Loucy (cell line): ENCODE measurements at regions not wholly inside any gene's neighbourhood (a gene's known extent, or its start where the extent isn't known, plus 50 kb on each side); places are given as distances from the start of the nearest gene placed in this dataset.

Experiments used
- H2AFZ ChIP-seq: fragments of 200-600 bp; sonication (generic); 2 replicates; pipeline ENCODE4 v1.6.0; 2016; ENCODE audit warnings: antibody characterized with exemption, mild to moderate bottlenecking, low read length, moderate library complexity
- H3F3A ChIP-seq: fragments of 200-600 bp; 2 replicates; pipeline ENCODE4 v1.6.0; 2016; ENCODE audit warnings: antibody characterized with exemption, low read depth, mild to moderate bottlenecking
- H3K27me3 ChIP-seq: fragments of 200-600 bp; sonication (generic); 2 replicates; pipeline ENCODE4 v1.6.1; 2014; ENCODE audit warnings: low read length, mild to moderate bottlenecking; ENCODE audit not compliant: insufficient read depth, poor library complexity, severe bottlenecking
- H3K36me3 ChIP-seq: fragments of 200-600 bp; sonication (generic); 2 replicates; pipeline ENCODE4 v1.6.1; 2016; ENCODE audit warnings: low read length; ENCODE audit not compliant: insufficient read depth
- H3K4me1 ChIP-seq: fragments of 200-600 bp; sonication (generic); 2 replicates; pipeline ENCODE4 v1.5.1; 2014; ENCODE audit warnings: low read length, mild to moderate bottlenecking; ENCODE audit not compliant: insufficient read depth, poor library complexity, severe bottlenecking
- H3K4me2 ChIP-seq: fragments of 200-600 bp; sonication (generic); 2 replicates; pipeline ENCODE4 v1.6.0; 2014; ENCODE audit warnings: antibody characterized with exemption, low read length, low read depth, mild to moderate bottlenecking; ENCODE audit not compliant: poor library complexity, severe bottlenecking
- H3K4me3 ChIP-seq: fragments of 200-600 bp; sonication (generic); 2 replicates; pipeline ENCODE4 v1.5.1; 2014; ENCODE audit warnings: low read length, mild to moderate bottlenecking, mixed read lengths; ENCODE audit not compliant: poor library complexity, severe bottlenecking
- H3K79me2 ChIP-seq: fragments of 200-600 bp; sonication (generic); 2 replicates; pipeline ENCODE4 v1.6.1; 2014; ENCODE audit warnings: low read length; ENCODE audit not compliant: insufficient read depth
- H3K9ac ChIP-seq: fragments of 200-600 bp; sonication (generic); 2 replicates; pipeline ENCODE4 v1.6.0; 2014; ENCODE audit warnings: mild to moderate bottlenecking, low read depth, low read length, moderate library complexity; ENCODE audit not compliant: poor library complexity, severe bottlenecking
- H3K9me2 ChIP-seq: fragments of 200-600 bp; sonication (generic); replicated peaks from 2 replicates; pipeline ENCODE4 v1.6.1; 2016; ENCODE audit warnings: low read depth, low read length, mixed read lengths
- H3K9me3 ChIP-seq: fragments of 200-600 bp; sonication (generic); 2 replicates; pipeline ENCODE4 v1.6.1; 2014; ENCODE audit warnings: mild to moderate bottlenecking, antibody characterized with exemption, low read length, low read depth; ENCODE audit not compliant: insufficient read depth
- H4K20me1 ChIP-seq: fragments of 200-600 bp; sonication (generic); 2 replicates; pipeline ENCODE4 v1.6.0; 2014; ENCODE audit warnings: antibody characterized with exemption, low read length, mild to moderate bottlenecking; ENCODE audit not compliant: insufficient read depth, poor library complexity, severe bottlenecking
- EZH2phosphoT487 ChIP-seq: fragments of 200-600 bp; IDR thresholded peaks from 2 replicates; pipeline ENCODE4 v1.6.1; 2018; ENCODE audit warnings: antibody characterized with exemption, mild to moderate bottlenecking, moderate library complexity, borderline replicate concordance
- TF ChIP-seq, protein P1 (sequence below): fragments of 200-600 bp; sonication (generic); conservative IDR thresholded peaks from 2 replicates; pipeline ENCODE4 v1.5.1; 2014; ENCODE audit warnings: mild to moderate bottlenecking, antibody characterized with exemption, low read length

DNA sequence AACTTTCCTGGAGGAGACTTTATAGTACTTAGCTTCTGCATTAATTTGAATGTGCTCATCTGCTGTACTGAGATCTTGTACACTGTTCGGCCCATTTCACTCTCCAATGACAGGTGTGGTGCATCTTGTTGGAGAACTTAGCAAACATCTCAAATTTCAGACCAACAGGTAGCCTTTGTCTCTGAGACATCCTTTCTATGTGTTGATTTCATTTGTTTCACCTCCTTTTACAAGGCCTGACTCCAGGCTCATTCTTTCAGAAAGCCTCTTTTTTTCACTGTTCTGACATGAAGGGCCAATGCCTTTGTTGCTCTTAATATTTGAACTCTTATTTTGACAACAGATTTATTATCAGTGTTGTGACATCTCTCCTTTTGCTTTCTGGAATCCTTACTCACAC lies 271.8 kb upstream of the FANCL start:
- Histone ChIP-seq H3K4me2 (no peak overlapping the region), H2AFZ (no peak overlapping the region), H3F3A (no peaks in the 10 kb centered on the region), H3K9me3 (no peaks in the 10 kb centered on the region), H3K4me1 (peaks cover 14% of the 10 kb centered on the region), H3K79me2 (no peaks in the 10 kb centered on the region), H3K9me2 (no peaks in the 10 kb centered on the region), H4K20me1 (no peaks in the 10 kb centered on the region), H3K9ac (no peak overlapping the region), H3K4me3 (no peak overlapping the region), H3K27me3 (no peaks in the 10 kb centered on the region), H3K36me3 (no peaks in the 10 kb centered on the region)
- TF ChIP-seq, protein P1, sequence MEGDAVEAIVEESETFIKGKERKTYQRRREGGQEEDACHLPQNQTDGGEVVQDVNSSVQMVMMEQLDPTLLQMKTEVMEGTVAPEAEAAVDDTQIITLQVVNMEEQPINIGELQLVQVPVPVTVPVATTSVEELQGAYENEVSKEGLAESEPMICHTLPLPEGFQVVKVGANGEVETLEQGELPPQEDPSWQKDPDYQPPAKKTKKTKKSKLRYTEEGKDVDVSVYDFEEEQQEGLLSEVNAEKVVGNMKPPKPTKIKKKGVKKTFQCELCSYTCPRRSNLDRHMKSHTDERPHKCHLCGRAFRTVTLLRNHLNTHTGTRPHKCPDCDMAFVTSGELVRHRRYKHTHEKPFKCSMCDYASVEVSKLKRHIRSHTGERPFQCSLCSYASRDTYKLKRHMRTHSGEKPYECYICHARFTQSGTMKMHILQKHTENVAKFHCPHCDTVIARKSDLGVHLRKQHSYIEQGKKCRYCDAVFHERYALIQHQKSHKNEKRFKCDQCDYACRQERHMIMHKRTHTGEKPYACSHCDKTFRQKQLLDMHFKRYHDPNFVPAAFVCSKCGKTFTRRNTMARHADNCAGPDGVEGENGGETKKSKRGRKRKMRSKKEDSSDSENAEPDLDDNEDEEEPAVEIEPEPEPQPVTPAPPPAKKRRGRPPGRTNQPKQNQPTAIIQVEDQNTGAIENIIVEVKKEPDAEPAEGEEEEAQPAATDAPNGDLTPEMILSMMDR = no peak
- no peak for TF ChIP-seq EZH2phosphoT487

DNA sequence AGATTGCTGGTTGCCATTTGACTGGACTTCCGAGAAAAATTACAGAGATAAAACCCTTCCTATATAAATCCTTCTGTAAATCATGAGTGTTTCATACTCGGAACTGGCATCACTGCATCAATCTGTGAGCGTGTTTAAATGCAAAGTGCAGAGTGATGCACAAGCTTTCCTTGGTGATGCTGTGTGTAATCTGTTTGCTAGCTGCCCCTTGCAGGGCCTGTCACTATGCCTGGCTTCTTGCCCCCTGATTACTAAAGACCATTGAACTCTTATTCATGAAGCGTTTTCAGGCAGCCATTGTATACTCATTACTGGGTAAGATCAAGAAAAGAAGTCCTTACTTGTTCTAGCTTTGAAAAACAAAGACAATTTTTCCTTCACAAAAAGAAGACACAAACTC lies 266.9 kb upstream of the FANCL start:
- no peaks in the 10 kb centered on the region for H3K27me3 ChIP-seq
- no peak overlapping the region for H3K4me3 ChIP-seq
- H4K20me1 ChIP-seq = no peaks in the 10 kb centered on the region
- no peaks in the 10 kb centered on the region for H3K9me3 ChIP-seq
- TF ChIP-seq, protein P1 = no peak
- no peak for TF ChIP-seq EZH2phosphoT487
- H3K9ac ChIP-seq = no peak overlapping the region
- H3K9me2 ChIP-seq = no peaks in the 10 kb centered on the region
- H3K4me1 ChIP-seq = no peaks in the 10 kb centered on the region
- no peaks in the 10 kb centered on the region for H3K36me3 ChIP-seq
- H2AFZ ChIP-seq = no peak overlapping the region
- no peaks in the 10 kb centered on the region for H3F3A ChIP-seq
- H3K79me2 ChIP-seq = no peaks in the 10 kb centered on the region
- no peak overlapping the region for H3K4me2 ChIP-seq

DNA sequence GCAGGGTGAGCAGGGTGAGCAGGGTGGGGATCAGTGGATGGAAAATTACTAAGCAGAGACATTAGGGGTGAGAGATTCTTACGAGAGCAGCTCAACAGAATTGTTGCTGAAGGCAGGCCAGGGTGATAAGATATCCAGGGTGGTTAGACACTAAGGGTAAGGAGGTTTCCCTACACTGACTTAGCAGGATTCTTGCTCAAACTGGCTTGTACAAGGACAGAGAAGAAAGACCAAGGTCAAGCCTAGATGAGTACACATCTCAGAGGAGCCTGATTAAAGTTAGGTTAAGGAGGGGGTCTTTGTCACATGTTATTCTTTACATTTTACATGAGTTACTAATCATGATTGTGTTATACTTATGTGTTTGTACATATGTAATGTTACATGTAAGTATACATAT lies 262.8 kb upstream of the FANCL start:
- no peaks in the 10 kb centered on the region for H3K79me2 ChIP-seq
- H3K9me2 ChIP-seq = no peaks in the 10 kb centered on the region
- no peak for TF ChIP-seq EZH2phosphoT487
- TF ChIP-seq, protein P1 = no peak
- H2AFZ ChIP-seq = no peak overlapping the region
- H3K9me3 ChIP-seq = no peaks in the 10 kb centered on the region
- no peaks in the 10 kb centered on the region for H3K27me3 ChIP-seq
- H3K36me3 ChIP-seq = no peaks in the 10 kb centered on the region
- H4K20me1 ChIP-seq = no peaks in the 10 kb centered on the region
- no peak overlapping the region for H3K4me3 ChIP-seq
- H3K9ac ChIP-seq = no peak overlapping the region
- no peaks in the 10 kb centered on the region for H3F3A ChIP-seq
- H3K4me1 ChIP-seq = no peaks in the 10 kb centered on the region
- no peak overlapping the region for H3K4me2 ChIP-seq
